ENCODE measurements at regions not wholly inside any gene's neighbourhood (a gene's known extent, or its start where the extent isn't known, plus 50 kb on each side); places are given as distances from the start of the nearest gene placed in this dataset.

DNA sequence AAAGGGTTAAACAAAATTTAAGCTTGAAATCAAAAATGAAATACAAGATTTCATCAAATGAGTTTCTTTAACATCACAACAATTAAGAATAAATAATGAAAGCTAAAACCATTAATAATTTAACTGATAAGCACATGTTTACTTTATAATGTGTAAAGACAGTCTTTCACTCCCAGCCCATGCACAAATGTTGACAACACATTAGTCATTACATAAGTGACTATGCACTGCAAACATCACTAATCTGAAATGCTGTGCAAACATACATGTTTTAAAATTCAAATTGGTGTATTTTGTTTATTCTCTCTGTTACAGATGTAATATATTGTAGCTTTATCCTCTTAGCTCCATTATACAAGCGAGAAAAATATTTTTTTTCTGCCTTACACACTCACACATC, 220.6 kb upstream of the CPXCR1 start:
- no peak for DNase-seq

DNA sequence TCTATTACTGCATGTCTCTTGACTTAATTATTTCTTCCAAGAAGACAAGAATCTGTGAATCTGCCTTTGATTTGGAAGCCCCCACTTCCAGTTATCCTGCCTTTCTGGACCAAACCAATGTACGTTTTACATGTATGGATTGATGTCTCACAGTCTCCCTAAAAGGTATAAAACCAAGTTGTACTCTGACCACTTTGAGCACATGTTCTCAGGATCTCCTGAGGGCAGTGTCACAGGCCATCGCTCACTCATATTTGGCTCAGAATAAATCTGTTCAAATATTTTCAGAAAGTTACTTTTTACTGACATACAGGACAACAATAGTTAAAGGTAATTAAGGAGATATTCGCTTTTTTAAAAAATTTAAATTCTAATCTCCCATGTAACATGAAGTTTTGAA, 188.6 kb upstream of the CPXCR1 start:
- no peak for DNase-seq

DNA sequence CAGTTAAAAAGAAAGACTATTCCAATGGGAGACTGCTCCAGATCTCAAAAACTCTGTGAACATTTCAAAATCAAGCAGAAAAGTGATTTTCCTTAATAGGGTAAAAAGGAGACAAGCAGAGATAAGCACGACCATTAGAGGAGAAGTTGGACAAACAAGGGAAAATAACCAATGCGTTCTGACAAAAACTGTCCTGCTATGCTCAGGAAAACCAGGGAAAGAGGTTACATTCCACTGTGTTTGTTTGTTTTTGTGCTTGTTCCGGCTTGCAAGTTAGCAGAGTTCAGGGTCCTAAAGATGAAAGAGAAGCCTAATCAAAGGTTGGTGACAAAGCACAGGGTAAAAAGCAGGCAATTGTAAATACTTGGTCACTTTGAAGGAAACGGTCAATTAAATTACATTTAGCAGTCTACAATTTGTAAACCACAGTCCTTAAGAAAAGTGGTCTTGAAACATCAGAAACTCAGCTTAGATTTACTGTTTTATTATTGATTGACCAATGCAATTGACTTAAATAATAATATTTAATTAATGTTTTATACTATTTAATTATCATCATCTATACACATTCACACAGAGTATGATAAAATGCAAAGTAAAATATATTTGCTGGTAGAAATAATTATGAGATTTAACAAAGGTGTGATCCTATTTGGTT, 186.2 kb upstream of the CPXCR1 start:
- no peak for DNase-seq

DNA sequence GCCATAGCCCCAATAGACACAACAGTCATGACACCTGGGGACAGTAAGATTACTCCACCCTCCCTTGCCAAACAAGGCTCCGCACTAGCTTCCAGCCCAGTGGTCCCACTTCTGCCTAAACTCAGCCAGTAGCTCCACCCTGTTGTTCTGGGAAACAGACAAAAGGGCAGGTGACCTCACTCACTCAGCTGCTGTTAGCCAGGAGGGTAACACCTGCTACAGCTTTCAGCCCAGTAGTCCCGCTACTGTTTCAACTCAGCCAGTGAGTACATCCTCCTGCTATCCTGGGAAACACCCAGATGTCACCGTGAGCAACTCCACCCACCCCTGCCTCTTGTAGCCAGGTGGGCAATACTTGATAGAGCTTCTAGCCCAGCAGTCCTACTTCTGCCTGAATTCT, 162.7 kb upstream of the CPXCR1 start:
- no peak for DNase-seq

DNA sequence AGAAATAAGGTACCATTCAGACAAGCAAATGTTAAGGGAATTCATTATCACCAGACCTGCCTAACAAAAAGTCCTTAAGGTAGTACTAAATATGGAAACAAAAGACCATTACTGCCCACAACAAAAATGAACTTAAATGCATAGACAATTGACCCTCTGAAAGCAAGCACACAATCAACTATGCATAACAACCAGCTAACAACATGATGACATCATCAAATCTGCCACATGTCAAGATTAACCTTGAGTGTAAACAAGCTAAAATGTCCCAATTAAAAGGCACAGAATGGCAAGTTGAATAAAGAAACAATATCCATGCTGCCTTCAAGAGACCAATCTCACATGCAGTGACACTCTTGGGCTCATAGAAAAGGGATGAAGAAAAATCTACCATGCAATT, 160.7 kb upstream of the CPXCR1 start:
- DNase-seq, result no peak

DNA sequence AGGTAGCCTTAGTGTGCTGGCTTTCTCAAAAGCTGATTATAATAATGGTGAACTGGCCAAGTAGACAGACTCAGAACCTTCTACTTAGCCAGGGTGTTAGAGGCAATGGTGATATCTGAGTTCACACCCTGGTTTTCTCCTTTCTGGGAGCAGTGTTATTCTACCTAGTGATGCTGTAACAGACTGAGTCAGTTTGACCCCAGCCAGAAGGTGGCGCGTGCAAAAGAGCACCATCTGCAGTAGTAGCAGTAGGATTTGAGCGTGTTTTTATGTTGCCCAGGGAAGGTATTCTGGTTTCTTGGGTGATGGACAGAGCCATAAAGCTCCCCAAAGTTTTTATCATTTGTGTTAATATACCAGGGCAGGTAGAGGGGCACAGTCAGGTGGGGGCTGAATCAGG, 143.8 kb upstream of the CPXCR1 start:
- no peak for DNase-seq

DNA sequence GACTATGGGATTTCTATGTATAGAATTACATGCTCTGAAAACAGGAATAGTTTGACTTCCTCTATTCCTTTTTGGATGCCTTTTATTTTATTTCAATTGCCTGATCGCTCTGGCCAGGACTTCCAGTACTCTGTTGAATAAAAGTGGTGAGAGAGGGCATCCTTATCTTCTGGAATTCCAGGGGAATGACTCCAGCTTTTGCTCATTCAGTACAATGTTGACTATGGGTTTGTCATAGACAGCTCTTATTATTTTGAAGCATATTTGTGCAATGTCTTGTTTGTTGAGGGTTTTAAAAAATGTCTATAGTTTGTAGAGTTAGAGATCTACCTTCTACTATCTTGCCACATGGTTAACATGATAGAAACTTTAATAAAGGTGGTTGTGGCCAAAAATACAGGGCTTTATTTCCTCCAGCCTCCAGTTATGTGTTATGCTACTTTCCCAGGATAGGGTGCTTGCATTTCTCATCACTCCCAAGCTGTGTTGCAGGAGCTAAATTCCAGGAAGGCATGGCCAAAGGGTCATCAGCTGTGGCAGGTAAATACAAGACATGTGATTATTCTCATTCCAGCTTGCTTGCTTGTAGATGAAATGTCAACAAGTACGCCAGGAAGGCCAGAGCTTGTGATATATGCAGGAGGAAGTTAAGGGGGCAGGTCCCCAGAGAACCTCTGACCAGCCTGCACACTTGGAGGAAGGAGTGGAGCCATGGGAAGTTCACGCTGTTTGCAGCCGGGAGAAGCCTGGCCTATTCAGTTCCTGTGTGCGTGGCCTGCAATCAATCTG, 142.4 kb upstream of the CPXCR1 start:
- no peak for DNase-seq

DNA sequence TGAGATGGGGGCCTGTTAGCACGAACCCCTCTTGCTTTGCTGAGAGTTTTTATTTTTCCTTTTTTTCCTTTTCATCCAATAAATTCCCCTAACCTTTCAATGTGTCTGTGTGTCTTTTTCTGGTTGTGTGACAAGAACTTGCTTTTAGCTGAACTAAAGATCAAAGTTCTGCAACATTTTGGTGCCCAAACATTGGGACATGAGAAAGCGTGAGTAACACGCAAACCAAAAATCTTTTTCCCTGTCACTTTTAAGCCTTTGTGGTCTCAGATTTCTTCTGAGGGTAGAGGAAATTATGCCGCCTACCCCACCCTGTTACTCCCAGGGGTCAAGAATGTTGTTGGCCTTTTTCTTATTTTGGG, 141.8 kb upstream of the CPXCR1 start:
- no peak for DNase-seq

DNA sequence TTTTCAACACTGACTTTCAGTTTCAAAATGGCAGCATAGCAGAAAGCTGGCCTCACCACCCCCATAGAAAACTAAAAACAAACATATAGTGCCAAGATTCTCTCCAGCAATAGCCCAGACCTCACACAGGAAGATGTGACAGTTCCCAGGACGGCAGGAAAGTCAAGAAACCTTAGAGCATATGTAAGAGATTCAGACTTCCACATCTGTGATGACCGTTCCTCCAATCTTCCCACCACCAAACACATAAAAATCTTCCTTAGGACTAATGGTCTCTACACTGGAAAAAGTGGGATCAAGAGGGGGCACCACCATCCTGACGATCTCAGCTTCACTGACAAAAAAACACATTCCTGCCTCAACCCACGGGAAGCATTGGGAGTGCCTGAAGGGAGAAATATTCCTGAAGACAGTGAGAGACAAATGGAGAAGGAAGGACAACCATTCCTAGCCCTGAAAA, 134.1 kb upstream of the CPXCR1 start:
- DNase-seq, result no peak

DNA sequence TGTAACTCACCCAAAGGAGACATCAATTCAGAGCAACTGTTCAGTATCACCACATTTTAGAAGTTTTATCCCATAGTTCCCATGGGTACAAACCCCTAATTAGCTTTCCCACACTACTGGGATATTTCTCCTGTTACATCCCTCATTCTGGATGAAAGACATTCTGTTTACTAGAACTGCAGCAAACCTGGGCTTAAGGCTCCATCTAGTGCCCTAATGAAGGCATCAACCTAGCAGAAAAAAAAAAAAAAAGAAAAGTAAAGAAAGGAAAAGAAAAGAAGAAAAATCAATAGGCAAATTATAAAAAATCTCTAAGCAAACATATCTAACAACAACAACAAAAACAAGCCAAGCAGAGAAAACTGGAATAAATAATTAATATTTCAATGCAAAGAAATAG, 133.7 kb upstream of the CPXCR1 start:
- peak; percentile 20 for DNase-seq

DNA sequence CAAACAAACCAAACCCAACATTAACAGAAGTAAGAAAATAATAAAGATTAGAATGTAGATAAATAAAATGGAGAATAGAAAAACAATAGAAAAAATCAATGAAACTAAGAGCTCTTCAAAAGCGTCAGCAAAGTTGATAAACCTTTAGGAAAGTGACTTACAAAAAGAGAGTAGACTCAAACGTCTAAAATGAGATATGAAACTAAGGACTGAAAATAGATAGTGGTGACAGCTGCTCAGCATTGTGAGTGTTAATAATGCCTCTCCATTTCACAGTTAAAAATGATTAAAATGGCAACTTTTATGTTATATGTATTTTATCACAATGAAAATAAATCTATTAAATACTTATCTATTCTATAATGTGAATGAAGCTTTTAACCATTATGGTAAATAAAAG, 125.7 kb upstream of the CPXCR1 start:
- no peak for DNase-seq

DNA sequence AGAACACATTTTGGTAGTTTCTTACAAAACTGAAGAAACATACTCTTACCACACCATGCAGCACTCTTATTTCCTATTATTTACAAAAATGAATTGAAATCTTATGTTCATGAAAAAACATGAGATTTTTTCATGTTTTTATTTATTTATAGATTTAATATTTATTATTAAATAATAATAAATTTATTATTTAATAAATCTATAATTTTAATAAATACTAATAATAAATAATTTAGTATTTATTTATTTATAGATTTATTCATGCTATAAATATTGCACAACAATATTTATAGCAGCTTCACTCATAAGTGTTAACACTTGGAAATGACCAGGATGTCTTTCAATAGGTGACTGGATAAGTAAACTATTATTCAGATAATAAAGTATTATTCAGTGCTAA, 91.6 kb upstream of the CPXCR1 start:
- DNase-seq, result no peak

DNA sequence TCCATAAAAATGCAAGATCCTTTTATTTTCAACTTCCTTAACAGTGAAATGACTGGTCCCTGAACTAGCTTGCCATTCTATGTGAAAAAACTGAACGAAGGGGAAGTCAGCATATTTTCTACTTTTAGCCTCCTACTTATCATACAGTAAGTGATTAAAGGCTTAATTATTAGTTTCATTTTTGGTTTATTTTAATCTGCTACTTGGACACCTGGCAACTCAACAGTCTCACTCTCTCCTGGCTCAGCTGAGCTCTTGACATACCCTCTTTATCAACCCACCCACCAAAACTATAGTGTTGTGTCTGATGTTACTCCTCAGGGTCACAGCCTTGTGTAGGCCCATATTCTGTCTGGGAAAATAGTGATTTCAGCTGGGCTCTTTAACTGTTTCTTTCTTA, 86.2 kb upstream of the CPXCR1 start:
- no peak for DNase-seq

DNA sequence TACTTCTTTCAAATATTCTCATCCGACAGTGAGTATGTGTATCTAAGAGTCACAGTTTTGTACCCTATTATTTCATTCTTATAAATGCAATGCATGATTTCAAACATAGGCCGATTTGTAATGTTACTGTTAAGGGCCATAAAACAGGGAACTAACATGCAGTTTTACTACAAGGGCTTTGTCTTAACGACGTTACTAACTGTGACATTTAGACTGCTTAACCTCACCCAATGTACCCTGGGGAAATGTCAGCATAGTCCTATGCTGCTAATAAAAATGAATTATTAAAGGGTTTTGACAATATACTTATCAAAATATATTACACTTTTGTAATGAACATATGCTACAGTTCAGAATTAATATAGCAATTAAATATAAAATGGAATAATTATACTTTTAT, 74.8 kb upstream of the CPXCR1 start:
- no peak for DNase-seq
